CD4-positive, alpha-beta T cell treated with Interleukin-4 for 4 hours (primary cell): ENCODE measurements at regions not wholly inside any gene's neighbourhood (a gene's known extent, or its start where the extent isn't known, plus 50 kb on each side); places are given as distances from the start of the nearest gene placed in this dataset.
"Not testable (repeated sequence)": the region's sequence is repeated elsewhere in the genome, so short reads cannot be mapped to it uniquely, and the experiment has no call there.

Experiments used
- DNase-seq: peaks from one replicate; pipeline ENCODE4 v3.0.0-alpha.2; 2020

DNA sequence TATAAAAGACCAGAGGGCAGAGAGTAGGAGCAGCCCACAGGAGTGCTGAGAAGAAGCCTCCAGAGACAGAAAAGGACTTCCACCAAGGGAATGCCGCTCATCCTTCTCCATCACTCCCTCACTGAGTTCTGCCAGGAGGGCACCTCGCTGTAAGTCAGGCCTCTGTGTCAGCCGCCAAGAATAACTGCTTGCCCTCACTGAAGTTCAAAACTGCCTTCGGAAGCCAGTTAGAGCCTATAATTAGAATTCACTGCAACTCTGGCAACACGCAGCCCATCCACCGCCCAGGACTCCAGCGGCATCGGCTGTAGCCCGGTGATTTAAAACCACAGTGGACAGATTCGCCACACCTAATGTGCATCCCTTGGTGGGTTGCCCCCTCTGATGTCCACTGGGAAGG is 281.8 kb upstream of the ZNF507 start:
- no peak for DNase-seq

DNA sequence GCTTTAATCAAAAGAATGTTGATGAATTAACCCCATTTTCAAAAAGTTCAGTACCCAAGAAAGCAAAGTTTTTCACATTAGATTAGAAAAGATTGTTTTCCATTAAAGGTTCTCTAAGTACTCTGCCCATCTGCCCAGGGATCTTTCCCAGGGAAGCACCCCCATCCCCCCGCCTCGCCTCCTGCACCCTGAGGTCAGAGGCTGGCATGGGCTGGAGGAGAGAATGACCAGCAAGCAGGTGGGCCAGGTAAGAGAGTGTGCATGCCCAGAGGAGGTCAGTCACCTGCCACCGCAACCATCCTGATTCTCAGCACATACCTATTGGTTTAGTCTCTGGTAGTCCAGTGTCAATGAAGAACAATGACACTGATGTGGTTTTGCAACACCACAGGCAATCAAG is 279.4 kb upstream of the ZNF507 start:
- DNase-seq: no peak

DNA sequence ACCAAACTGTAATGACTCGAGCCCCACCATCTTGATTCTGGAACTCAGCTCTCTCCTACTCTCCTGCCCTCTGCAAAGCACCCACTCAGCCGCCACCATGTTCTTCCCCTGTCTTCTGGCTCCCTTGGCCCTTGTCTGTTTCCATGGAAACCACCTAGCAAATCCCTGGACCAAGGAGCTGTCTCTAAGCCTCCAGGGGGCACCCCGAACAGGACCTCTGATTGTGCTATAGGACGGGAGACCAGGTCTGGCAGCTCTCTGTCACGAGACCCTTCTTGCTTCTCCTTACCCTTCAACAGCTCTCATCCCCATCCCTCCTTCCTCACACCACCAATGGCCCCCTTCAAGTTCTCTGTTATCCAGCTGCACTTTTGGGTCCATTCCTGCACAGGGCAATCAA is 277.7 kb upstream of the ZNF507 start:
- DNase-seq: no peak

DNA sequence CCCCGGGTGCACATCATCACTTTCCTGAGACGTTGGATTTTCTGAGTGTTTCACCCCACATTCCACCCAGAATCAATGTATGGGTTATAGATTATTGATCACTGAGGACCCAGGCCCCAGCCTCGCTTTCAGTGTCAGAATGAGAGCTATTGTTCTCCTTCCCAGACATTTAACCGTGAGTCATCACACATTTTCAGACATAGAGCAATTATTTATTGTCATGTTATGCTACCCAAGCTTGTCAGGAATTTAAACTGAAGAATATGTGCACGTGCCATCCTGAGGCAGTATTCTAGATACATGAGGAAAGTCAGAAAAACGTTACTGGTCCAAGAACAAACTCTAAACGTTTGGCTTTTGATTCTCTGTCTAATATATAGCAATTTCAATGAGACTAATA is 276.6 kb upstream of the ZNF507 start:
- DNase-seq: no peak

DNA sequence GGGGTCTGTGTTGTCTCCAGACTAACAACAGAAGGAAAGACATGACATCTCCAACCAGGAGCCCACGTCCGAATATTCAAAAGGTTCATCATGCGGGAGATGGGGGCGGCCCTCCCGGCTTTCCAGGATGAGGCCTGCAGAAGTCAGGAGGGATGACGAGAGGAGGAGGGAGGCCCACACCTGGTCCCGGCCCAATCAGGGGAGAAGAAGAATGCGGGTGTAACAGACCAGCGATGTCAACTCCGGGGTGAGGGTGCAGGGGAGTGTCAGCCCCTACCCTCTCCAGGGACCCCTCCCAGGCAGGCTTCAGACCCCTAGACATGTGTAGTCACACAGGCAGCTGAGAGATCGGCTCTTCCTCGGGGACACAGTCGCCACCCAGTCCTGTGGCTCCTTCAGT is 275.3 kb upstream of the ZNF507 start:
- DNase-seq: no peak

DNA sequence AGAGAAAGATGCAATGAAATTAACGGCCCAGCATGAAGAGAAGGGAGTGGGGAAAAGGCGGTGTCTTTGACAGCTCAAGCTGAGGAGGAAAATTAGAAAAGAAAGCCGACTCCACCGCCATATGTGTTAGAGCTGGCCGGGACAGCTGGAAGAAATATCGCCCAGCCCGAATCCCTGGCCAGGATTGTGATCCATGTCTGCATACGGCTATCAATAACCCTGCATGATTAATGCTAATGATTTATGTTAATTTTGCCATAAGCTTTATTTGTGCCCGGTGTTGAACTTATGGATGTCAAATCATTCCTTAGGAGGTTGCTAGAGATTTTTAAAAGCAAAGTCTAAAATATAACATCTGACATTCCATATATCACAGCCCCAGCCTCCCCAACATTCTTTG is 263.4 kb upstream of the ZNF507 start:
- no peak for DNase-seq

DNA sequence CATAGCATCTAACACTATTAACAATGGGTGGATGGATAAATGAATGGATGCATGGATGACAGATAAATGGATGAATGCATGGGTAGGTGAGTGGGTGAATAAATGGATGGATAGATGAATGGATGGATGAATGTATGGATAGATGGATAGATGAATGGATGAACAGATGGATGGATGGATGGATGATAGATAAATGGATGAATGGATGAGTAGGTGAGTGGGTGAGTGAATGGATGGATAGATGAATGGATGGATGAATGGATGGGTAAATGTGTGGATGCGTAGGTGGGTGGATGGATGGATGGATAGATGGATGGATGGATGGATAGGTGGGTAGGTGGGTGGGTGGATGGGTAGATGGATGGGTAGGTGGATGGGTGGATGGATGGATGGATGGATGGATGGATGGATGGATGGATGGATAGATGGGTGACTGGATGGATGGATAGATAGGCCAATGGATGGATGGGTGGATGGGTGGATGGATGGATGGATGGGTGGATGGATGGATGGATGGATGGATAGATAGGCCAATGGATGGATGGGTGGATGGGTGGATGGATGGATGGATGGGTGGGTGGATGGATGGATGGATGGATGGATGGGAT is 260.6 kb upstream of the ZNF507 start:
- not testable (repeated sequence) for DNase-seq

DNA sequence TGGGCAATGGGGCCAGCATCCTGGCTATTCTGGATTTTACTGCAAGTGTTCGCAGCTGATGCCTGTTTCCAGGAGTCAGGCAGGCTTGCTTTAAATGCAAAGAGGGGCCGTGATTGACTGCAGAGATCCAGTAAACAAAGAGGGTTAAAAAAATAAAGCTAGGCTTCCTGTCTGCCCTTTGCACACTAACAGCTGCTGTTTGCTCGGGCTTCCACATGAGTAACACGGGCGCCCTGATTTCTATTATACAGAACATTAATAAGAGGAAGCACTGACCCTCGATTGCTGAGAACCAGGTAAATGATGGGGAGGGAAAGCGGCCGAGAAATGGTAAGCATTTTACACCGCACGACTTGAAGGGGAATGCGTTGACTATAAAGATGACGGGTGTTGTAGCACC is 254.2 kb upstream of the ZNF507 start:
- DNase-seq: no peak

DNA sequence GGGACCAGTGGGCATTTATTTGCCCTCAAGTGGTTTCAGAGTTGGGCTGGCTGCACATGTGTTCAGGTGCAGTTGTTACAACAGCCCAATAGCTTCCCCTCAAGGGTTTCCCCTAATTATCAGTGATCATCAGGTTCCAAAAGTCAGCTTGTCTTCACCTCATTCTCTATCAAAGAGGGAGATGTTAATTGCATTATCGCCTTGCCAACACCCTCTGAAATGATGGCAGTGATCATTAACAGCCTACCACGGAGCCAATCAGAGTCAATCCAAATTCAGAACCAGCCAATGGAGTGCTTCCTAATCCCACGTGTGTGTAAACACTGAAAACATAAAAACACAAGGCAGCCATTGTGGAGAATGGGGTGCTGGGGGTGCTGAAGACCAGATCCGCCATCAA is 248.4 kb upstream of the ZNF507 start:
- no peak for DNase-seq

DNA sequence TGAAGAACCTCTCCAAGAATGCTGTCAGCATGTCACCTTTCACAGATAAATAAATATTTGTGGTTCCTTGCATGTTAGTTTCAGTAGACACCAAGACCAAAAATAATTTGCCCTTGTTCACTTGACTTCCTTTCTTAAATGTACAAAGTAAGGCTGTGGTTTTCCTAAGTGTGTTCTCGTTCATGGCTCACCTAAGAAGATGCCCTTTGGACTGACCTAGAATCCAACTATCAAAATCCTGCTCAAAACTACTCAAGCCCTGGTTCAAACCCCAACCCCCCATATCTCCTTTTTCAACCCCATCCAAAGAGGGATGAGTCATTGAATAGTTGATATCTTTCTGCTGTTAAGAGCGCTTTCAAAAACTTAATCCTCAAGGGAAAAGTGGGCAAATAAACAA is 247.8 kb upstream of the ZNF507 start:
- DNase-seq: no peak

DNA sequence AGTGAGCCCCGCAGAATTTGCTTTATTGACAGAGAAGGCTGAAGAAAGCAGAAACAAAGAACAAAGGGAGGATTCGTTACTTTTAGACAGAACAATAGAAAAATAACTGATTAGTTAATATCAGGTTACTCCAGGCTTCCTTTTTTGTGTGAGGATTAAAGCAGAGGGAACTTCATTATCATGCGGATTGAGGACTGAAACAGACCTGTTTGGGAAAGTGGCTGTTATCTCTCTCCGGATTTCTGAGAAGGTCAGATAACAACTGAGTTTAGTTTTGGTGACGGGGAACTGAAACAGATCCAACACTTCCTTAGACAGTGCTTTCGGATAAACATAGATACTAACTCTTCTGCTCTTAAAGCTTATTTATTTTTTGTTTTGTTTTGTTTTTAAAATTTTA is 246.4 kb upstream of the ZNF507 start:
- no peak for DNase-seq

DNA sequence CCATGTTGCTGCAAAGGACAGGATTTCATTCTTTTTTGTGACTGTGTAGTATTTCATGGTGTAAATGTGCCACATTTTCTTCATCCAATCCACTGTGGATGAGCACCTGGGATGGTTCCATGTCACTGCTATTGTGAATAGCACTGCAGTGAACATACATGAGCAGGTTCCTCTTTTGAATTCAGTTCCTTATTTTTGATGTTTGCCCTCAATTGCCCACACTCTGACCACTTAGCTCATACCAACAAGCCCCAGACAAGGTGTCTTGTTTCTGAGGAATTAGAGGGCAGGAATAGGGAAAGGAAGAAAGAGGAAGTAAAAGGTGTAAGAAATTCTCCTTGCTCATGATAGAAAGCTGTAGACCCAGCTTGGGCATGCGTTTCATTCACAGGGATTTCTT is 244.2 kb upstream of the ZNF507 start:
- no peak for DNase-seq

DNA sequence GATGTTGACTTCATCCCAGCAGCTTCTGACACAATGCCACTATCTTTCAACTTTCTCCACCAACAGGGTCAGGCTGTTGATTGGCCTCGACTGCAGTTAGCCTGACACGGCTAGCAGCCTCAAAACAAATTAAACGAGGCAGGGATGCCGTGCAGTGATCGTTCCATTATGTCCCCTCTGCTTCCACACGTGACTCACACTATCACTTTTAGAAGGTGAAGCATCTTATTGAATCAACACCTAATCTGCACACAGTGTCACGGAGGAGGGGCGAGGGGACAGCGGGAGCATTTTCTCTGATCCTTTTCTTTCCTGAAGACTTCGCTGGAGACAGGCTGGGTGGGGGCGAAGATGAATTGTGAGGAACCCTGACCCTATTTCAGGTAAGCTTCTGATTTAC is 241.9 kb upstream of the ZNF507 start:
- DNase-seq: no peak

DNA sequence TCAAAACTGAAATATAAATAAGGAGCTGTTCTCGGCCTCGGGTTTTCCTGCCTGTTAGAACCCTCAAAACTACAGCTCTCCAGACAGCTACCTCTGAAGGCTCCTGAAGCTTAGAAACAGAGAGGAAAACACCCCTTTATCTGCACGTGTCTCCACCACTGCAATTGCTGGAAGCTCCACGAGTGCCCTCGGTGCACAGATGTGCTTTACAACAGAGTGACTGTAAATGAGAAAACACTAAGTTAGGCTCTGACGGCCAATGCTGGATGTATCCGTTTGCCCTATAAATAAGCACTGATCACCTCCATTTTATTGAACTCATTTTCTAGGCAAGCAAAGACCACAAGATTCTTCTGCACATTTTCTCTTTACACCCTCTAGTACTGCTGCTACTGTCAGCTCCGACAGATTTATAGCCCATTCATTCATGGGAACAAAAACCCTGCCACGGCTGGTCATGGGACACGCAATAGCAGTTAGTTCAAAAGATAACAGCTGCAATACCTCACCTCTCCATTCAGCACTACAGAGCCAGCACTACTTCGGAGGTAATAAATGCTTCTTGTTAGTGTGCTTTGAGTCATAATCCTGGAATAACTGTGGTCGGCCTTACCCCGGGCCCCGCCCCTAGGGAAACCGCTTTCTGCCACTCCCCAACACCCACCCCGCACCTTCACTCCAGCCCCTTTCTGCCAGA is 241.1 kb upstream of the ZNF507 start:
- no peak for DNase-seq

DNA sequence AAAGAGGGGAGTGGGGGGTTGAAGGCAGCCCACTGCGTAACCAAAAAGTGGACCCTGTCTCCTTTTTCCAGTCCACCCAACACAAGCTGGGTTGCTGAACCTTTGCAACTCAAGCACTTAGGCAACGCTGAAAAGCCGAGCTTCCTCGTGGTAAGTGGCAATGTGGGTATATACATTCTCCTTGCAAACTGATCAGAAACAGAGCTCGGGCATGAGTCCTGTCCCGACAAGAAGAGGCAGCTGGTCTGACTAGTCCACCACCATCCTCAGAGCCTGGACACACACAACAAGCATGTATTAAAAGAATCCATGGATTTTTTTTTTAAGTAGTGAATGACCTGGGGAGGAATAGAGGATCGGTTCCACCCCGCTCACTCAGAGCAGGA is 240.6 kb upstream of the ZNF507 start:
- no peak for DNase-seq

DNA sequence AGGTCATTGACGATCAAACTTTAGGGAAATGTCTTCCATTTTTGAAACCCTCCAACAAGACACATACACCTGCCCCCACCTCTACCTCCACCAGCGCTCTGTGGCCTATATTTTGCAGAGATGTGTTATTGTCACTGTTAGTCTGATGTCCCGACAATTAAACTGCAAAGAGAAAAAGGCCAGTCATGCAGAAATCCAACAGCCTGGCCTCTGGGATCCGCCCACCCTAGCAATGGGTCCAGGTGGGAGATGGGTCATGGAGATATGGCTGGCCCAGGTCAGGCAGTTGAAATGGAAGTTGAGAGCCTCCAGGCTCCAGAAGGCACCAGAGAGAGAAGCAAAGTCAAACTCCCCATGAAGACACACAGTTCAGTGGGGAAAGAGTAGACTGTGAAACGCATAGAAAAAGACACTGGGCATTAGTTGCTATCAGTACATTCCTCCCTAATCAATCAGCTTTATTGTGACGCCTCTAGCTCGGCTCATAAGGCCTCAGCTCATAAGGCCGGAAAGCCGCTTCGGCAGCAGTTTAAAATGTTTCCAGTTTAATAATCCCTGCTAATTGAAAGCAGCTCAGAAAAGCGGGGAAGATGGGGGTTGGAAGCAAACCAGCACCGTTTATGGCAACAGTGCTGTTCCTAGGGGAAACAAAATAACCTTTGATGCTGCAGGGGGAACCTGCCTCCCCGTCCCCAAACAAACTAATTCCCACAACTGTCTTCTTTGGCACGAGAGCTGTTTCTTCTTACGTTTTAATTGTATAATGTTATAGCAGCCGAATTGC is 239.7 kb upstream of the ZNF507 start:
- no peak for DNase-seq

DNA sequence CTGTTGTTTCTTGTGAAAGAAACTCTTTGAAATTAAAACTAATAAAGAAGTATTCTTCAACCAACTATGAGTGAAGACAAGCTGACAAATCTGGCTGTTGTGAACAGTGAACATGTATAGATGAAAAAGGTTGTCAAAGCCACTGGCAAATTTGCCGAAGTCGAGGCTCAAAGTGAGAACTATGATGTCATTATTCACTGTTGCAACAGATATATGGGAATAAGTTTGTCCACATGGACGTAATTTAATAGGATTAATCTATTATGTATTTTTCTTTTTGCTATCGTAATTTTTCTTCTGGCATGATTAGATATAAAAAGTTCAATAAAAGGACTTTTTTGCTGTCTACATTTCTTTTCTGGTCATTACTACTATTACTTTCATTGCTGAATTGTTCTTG is 223.2 kb upstream of the ZNF507 start:
- no peak for DNase-seq

DNA sequence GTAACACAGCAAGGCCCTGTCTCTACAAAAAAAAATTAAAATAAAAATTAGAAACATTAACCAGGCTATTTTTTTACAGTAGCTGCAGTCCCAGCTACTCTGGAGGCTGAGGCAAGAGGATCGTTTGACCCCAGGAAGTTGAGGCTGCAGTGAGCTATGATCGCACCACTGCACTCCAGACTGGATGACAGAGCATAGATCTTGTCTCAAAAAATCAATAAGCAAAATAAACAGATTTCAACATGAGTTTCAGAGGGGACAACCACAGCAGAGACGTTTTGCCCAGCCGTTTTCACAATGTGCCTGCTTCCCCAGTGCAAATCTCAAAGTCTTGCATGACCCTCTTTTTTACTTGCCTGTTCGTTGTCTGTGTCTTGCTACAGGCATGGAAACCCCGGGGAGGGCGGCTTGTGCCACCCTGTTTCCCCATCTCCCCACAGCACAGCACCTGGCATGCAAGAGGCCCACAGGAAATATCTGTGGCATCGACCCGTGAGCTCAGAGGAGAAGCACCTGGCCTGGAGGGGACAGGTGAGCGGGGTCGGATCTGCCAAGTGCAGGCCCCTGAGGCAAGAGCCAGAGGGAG is 222.0 kb upstream of the ZNF507 start:
- no peak for DNase-seq

DNA sequence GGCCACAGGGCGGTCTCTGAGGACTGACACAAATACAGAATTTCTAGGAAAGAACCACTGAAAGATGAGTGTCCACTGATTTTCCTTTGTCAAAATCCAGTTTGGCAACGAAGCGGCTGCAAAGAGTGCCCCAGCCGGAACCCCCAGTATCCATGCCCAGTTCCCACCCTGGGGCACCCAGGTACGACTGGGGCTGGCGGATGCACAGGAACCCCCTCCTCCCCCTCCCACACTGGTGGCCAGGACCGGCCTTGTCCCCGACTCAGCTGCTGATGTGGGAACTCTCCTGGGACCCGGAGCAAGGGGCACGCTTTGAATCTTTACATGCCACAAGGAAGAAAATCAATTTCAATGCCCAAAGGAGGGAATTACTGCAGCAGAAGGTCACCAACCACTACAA is 220.8 kb upstream of the ZNF507 start:
- no peak for DNase-seq

DNA sequence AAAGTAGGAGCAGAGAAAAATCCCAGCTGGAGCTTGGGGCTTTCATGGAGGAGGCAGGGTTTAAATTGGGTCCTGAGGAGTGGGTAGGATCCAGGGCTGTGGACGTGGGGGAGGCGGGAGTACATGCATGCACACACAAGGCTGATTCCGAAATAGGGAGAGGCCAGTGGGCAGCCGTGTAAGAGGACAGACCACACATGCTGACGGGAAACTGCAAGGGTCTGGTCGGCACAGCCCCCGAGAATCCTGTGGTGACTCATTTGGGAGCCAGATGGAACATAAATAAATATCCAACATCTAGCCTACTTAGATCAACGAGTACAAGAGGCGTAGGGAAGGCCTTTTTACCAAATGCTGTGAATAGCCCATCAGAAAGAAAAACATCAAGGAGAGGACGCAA is 216.3 kb upstream of the ZNF507 start:
- no peak for DNase-seq

DNA sequence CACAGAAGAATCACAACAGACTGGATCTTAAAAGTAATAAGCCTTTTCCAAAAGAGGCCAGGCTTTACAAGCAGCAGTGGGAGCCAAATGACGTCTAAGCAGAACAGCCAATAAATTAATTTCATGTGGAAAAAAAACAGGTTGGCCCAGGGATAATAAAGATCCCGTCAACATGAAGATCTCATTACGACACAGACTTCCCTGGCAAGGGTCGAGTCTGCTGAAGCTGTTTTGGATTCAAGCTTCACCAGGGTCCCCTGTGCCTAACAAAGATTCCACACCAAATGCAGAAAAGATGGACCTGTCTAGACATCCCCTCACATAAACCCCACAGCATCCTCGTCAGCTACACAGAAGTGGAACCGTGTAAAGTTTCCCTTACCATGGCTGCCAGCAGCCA is 215.1 kb upstream of the ZNF507 start:
- DNase-seq: no peak

DNA sequence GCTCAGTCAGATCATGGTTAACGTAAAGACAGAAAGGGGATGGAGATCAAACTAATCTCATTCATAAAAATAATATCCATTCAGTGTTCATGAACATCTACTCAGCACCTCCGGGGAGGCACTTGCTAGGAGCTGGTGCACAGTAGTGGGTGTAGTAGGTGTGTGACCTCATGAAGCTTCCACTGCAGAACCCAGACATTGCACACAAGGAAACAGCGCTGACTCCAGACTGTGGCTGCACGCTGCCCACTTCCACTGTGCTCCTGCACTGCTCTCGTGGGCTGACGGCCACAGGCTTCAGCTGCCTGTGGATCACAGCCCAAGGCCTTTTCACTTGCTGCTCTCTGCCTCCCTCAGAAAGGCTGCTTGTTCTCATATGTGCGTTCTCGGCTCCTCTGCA is 214.4 kb upstream of the ZNF507 start:
- no peak for DNase-seq

DNA sequence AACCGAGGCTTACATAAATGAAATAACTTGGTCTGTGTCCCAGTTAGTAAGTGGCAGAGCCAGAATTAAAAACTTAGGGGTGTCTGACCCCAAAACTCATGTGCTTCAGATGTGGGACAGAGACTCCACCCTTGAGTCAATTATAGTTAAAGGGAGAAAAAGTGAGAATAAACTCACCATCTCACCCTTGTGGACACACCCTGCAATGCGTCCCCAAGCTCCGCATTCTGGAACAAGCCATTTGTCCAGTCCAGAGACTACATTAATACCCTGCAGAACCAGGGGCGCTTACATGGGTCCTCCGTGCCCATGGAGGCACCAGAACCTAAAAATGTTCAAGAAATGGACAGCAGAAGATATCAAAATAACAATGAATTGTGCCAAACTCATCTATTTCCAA is 207.0 kb upstream of the ZNF507 start:
- no peak for DNase-seq

DNA sequence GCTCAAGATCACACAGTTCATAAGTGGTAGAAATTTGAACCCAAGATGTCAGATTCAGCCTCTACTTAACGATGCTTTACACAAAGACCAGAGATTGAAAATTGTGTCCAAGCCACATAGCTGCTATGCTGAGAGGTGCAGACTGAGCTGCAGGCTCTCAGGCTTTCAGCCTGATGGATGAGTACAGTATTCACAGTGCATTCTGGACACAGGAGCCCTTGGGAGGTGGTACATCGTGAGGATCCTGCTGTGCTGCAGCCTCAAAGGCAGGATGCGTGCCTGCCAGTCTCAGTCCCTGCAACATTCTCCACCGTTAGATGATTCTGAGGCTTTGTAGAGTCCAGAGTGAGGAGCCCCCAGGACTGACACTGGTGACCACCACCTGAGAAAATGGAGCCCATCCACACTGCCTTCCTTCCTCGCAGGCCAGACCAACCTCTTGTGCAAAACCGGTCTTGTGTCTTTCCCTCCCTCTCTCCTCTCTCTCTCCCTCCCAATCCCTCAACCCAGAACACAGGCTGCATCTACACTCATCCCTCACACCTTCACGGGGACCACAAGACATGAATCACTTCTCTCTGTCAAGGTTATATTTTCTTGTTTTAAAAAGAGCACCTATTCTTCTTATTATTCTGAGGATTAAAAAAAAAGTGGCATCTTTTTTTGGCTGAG is 203.4 kb upstream of the ZNF507 start:
- DNase-seq: no peak
